ENCODE measurements at regions not wholly inside any gene's neighbourhood (a gene's known extent, or its start where the extent isn't known, plus 50 kb on each side); places are given as distances from the start of the nearest gene placed in this dataset.

- no peaks in the 10 kb centered on the region for H3K36me3 ChIP-seq (ENCODE audit: insufficient read depth, low read length)
- peak overlapping the region; percentile 68 for H3K27ac ChIP-seq (ENCODE audit: low read depth, low read length)
- TF ChIP-seq CTCF (IDR thresholded peaks at IDR 0.05; ENCODE audit: extremely low read depth, low read depth, low read length) = no peak
- no peaks in the 10 kb centered on the region for H4K20me1 ChIP-seq (ENCODE audit: insufficient read depth, low read length)
- no peaks in the 10 kb centered on the region for H3K9me3 ChIP-seq (ENCODE audit: low read depth, low read length)
- peaks cover 22% of the 10 kb centered on the region for H3K4me1 ChIP-seq (ENCODE audit: insufficient read depth, low read length)
- H3K27me3 ChIP-seq (ENCODE audit: insufficient read depth, low read length) = no peaks in the 10 kb centered on the region
- peak; percentile 72 for DNase-seq (ENCODE audit: insufficient read length, low spot score, missing footprints)
- no peak overlapping the region for H3K4me3 ChIP-seq (ENCODE audit: insufficient read depth, low read length)
- no peaks in the 10 kb centered on the region for H3K79me2 ChIP-seq (ENCODE audit: insufficient read depth, low read length)
- peak overlapping the region; percentile 24 for H3K4me2 ChIP-seq (ENCODE audit: insufficient read depth, low read length)
- no peak overlapping the region for H2AFZ ChIP-seq (ENCODE audit: low read length)
Measured at GRCh38 chr4:158371158-158371557, 150.5 kb upstream of the RXFP1 start.

GRCh38 chr4:158374318-158374717 lies 147.4 kb upstream of the RXFP1 start:
- no peak overlapping the region for H3K4me2 ChIP-seq (ENCODE audit: insufficient read depth, low read length)
- H3K27me3 ChIP-seq (ENCODE audit: insufficient read depth, low read length) = no peaks in the 10 kb centered on the region
- H3K79me2 ChIP-seq (ENCODE audit: insufficient read depth, low read length) = no peaks in the 10 kb centered on the region
- no peaks in the 10 kb centered on the region for H4K20me1 ChIP-seq (ENCODE audit: insufficient read depth, low read length)
- H3K9me3 ChIP-seq (ENCODE audit: low read depth, low read length) = no peaks in the 10 kb centered on the region
- peak; percentile 36 for DNase-seq (ENCODE audit: insufficient read length, low spot score, missing footprints)
- no peaks in the 10 kb centered on the region for H3K36me3 ChIP-seq (ENCODE audit: insufficient read depth, low read length)
- H2AFZ ChIP-seq (ENCODE audit: low read length) = no peak overlapping the region
- TF ChIP-seq CTCF (IDR thresholded peaks at IDR 0.05; ENCODE audit: extremely low read depth, low read depth, low read length) = no peak
- H3K4me3 ChIP-seq (ENCODE audit: insufficient read depth, low read length) = no peak overlapping the region
- no peak overlapping the region for H3K27ac ChIP-seq (ENCODE audit: low read depth, low read length)
- H3K4me1 ChIP-seq (ENCODE audit: insufficient read depth, low read length) = peaks cover 25% of the 10 kb centered on the region

GRCh38 chr4:158376106-158376840 lies 145.4 kb upstream of the RXFP1 start:
- Histone ChIP-seq H4K20me1 (ENCODE audit: insufficient read depth, low read length) (no peaks in the 10 kb centered on the region), H3K27ac (ENCODE audit: low read depth, low read length) (no peak overlapping the region), H3K4me3 (ENCODE audit: insufficient read depth, low read length) (no peak overlapping the region), H3K9me3 (ENCODE audit: low read depth, low read length) (no peaks in the 10 kb centered on the region), H2AFZ (ENCODE audit: low read length) (peak overlapping the region; percentile 63), H3K36me3 (ENCODE audit: insufficient read depth, low read length) (no peaks in the 10 kb centered on the region), H3K79me2 (ENCODE audit: insufficient read depth, low read length) (no peaks in the 10 kb centered on the region), H3K4me1 (ENCODE audit: insufficient read depth, low read length) (peaks cover 13% of the 10 kb centered on the region), H3K4me2 (ENCODE audit: insufficient read depth, low read length) (no peak overlapping the region), H3K27me3 (ENCODE audit: insufficient read depth, low read length) (no peaks in the 10 kb centered on the region)
- no peak for DNase-seq (ENCODE audit: insufficient read length, low spot score, missing footprints)
- TF ChIP-seq CTCF (IDR thresholded peaks at IDR 0.05; ENCODE audit: extremely low read depth, low read depth, low read length) = no peak

- no peaks in the 10 kb centered on the region for H4K20me1 ChIP-seq (ENCODE audit: insufficient read depth, low read length)
- no peaks in the 10 kb centered on the region for H3K36me3 ChIP-seq (ENCODE audit: insufficient read depth, low read length)
- H3K4me2 ChIP-seq (ENCODE audit: insufficient read depth, low read length) = no peak overlapping the region
- H3K9me3 ChIP-seq (ENCODE audit: low read depth, low read length) = no peaks in the 10 kb centered on the region
- no peaks in the 10 kb centered on the region for H3K79me2 ChIP-seq (ENCODE audit: insufficient read depth, low read length)
- no peaks in the 10 kb centered on the region for H3K4me1 ChIP-seq (ENCODE audit: insufficient read depth, low read length)
- TF ChIP-seq CTCF (IDR thresholded peaks at IDR 0.05; ENCODE audit: extremely low read depth, low read depth, low read length) = no peak
- H3K4me3 ChIP-seq (ENCODE audit: insufficient read depth, low read length) = no peak overlapping the region
- H3K27ac ChIP-seq (ENCODE audit: low read depth, low read length) = no peak overlapping the region
- no peak for DNase-seq (ENCODE audit: insufficient read length, low spot score, missing footprints)
- no peaks in the 10 kb centered on the region for H3K27me3 ChIP-seq (ENCODE audit: insufficient read depth, low read length)
- H2AFZ ChIP-seq (ENCODE audit: low read length) = no peak overlapping the region
Measured at GRCh38 chr4:158384414-158384813, 137.3 kb upstream of the RXFP1 start.

Data from osteoblast (primary cell).